Mesenchymal stem cell (in vitro differentiated cells and primary cell): ENCODE measurements at regions not wholly inside any gene's neighbourhood (a gene's known extent, or its start where the extent isn't known, plus 50 kb on each side); places are given as distances from the start of the nearest gene placed in this dataset.

Experiments used
- DNase-seq: peaks from one replicate; pipeline ENCODE4 v3.0.0-alpha.2; 2013
- H2AFZ ChIP-seq: one replicate; pipeline ENCODE4 v1.6.1; 2013; ENCODE audit warnings: low read depth, mild to moderate bottlenecking, control low read depth, inconsistent platforms, low read length, moderate library complexity
- H2AK5ac ChIP-seq: 2 replicates; pipeline ENCODE4 v1.6.1; 2013; ENCODE audit warnings: low read length, moderate library complexity, mild to moderate bottlenecking, inconsistent platforms; ENCODE audit not compliant: severe bottlenecking
- H2BK120ac ChIP-seq: one replicate; pipeline ENCODE4 v1.6.1; 2013; ENCODE audit warnings: low read depth, mild to moderate bottlenecking, inconsistent platforms, low read length, moderate library complexity
- H2BK12ac ChIP-seq, 2 experiments: one replicate each; pipeline ENCODE4 v1.6.1; 2013; ENCODE audit warnings: inconsistent platforms in 2 of 2, low read length in 2 of 2, mild to moderate bottlenecking in 2 of 2, moderate library complexity in 2 of 2, control low read depth in 1 of 2
- H2BK15ac ChIP-seq: one replicate; pipeline ENCODE4 v1.6.1; 2013; ENCODE audit warnings: mild to moderate bottlenecking, low read depth, inconsistent platforms; ENCODE audit not compliant: poor library complexity, severe bottlenecking
- H2BK5ac ChIP-seq: 2 replicates; pipeline ENCODE4 v1.6.1; 2013; ENCODE audit warnings: low read depth, mild to moderate bottlenecking, low read length, control low read depth, inconsistent platforms; ENCODE audit not compliant: poor library complexity, severe bottlenecking
- H3K14ac ChIP-seq, 2 experiments: one replicate each; pipeline ENCODE4 v1.6.1; 2013; ENCODE audit warnings: inconsistent platforms in 2 of 2, low read length in 2 of 2, control low read depth in 1 of 2, mild to moderate bottlenecking in 1 of 2, moderate library complexity in 1 of 2
- H3K18ac ChIP-seq, 2 experiments: one replicate each; pipeline ENCODE4 v1.6.1; 2013; ENCODE audit warnings: inconsistent platforms in 2 of 2, low read length in 2 of 2, control low read depth in 1 of 2, low read depth in 1 of 2, mild to moderate bottlenecking in 1 of 2
- H3K23ac ChIP-seq, 2 experiments: one replicate each; pipeline ENCODE4 v1.6.1; 2013; ENCODE audit warnings: inconsistent platforms in 2 of 2, low read length in 2 of 2, mild to moderate bottlenecking in 2 of 2, moderate library complexity in 2 of 2, control low read depth in 1 of 2
- H3K27ac ChIP-seq: 2 replicates; pipeline ENCODE4 v1.5.1; 2013; ENCODE audit warnings: mild to moderate bottlenecking, moderate library complexity, low read length, control low read depth, inconsistent platforms; ENCODE audit not compliant: poor library complexity, severe bottlenecking
- H3K27me3 ChIP-seq, 2 experiments: 2 replicates each; pipeline versions ENCODE4 v1.6.1 to v1.7.0; 2013; ENCODE audit warnings: low read length in 2 of 2, mild to moderate bottlenecking in 2 of 2, moderate library complexity in 2 of 2, control low read depth in 1 of 2, inconsistent platforms in 1 of 2; ENCODE audit not compliant: control insufficient read depth in 1 of 2, insufficient read depth in 1 of 2
- H3K36me3 ChIP-seq, 2 experiments: 2 replicates each; pipeline versions ENCODE4 v1.6.1 to v1.7.0; 2013; ENCODE audit warnings: low read length in 2 of 2, control low read depth in 1 of 2, inconsistent platforms in 1 of 2, low read depth in 1 of 2, mild to moderate bottlenecking in 1 of 2; ENCODE audit not compliant: insufficient read depth in 2 of 2, control insufficient read depth in 1 of 2
- H3K4ac ChIP-seq, 2 experiments: one replicate each; pipeline ENCODE4 v1.6.1; 2013; ENCODE audit warnings: inconsistent platforms in 2 of 2, low read length in 2 of 2, mild to moderate bottlenecking in 2 of 2, moderate library complexity in 2 of 2, control low read depth in 1 of 2, low read depth in 1 of 2
- H3K4me1 ChIP-seq: 2 replicates; pipeline ENCODE4 v1.6.1; 2013; ENCODE audit warnings: low read depth, low read length, control low read depth; ENCODE audit not compliant: control insufficient read depth, insufficient read depth
- H3K4me2 ChIP-seq: 2 replicates; pipeline ENCODE4 v1.6.1; 2013; ENCODE audit warnings: low read length, mild to moderate bottlenecking, inconsistent platforms; ENCODE audit not compliant: poor library complexity, severe bottlenecking
- H3K4me3 ChIP-seq, 2 experiments: 2 replicates each; pipeline versions ENCODE4 v1.5.1 to v1.7.0; 2013; ENCODE audit warnings: low read length in 2 of 2, mild to moderate bottlenecking in 2 of 2, control low read depth in 1 of 2, low read depth in 1 of 2; ENCODE audit not compliant: insufficient read depth in 1 of 2
- H3K79me1 ChIP-seq: replicated peaks from 2 replicates; pipeline ENCODE4 v1.6.1; 2013; ENCODE audit warnings: mild to moderate bottlenecking, control low read depth, low read length, inconsistent platforms; ENCODE audit not compliant: poor library complexity, severe bottlenecking
- H3K9ac ChIP-seq: 2 replicates; pipeline ENCODE4 v1.7.0; 2013; ENCODE audit warnings: mild to moderate bottlenecking, low read length, moderate library complexity
- H3K9me3 ChIP-seq: 2 replicates; pipeline ENCODE4 v1.7.0; 2013; ENCODE audit warnings: mild to moderate bottlenecking, low read length; ENCODE audit not compliant: control insufficient read depth
- H4K8ac ChIP-seq: one replicate; pipeline ENCODE4 v1.6.1; 2013; ENCODE audit warnings: inconsistent platforms, mild to moderate bottlenecking, low read length, moderate library complexity
- H4K91ac ChIP-seq: one replicate; pipeline ENCODE4 v1.6.1; 2013; ENCODE audit warnings: mild to moderate bottlenecking, low read length, inconsistent platforms
- WGBS: methylation state at CpG from one replicate; pipeline ENCODE4 v1.1.7; 2013; ENCODE audit warnings: mixed read lengths; 5-methylcytosine and 5-hydroxymethylcytosine counted together

DNA sequence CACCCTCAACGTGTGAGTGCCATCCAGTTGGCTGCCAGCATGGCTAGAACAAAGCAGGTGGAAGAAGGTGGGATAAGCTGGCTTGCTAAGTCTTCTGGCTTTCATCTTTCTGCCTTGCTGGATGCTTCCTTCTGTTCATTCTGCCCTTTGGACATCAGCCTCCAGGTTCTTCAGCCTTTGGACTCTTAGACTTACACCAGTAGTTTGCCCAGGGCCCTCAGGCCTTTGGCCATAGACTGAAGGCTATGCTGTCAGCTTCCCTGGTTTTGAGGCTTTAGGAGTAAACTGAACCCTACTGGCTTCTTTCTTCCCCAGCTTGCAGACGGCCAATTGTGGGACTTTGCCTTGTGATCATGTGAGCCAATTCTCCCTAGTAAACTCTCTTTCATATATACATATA is 155.0 kb upstream of the SERTAD2 start:
- peaks cover 7% of the 10 kb centered on the region for H3K4me1 ChIP-seq
- no peaks in the 10 kb centered on the region for H3K9me3 ChIP-seq
- no peak overlapping the region for H3K4me2 ChIP-seq
- H2BK120ac ChIP-seq, result no peak overlapping the region
- H4K91ac ChIP-seq, result no peak overlapping the region
- H3K4ac ChIP-seq, result peak overlapping the region in 1 of 2 experiments; percentile 48
- H2AFZ ChIP-seq, result no peak overlapping the region
- no peak overlapping the region for H3K18ac ChIP-seq
- no peak overlapping the region for H3K14ac ChIP-seq
- 63% methylated on average over 2 of the region's 2 CpGs for WGBS
- no peak for DNase-seq
- H3K27ac ChIP-seq, result no peak overlapping the region
- no peaks in the 10 kb centered on the region for H3K79me1 ChIP-seq
- no peaks in the 10 kb centered on the region for H3K27me3 ChIP-seq
- H2BK15ac ChIP-seq, result no peak overlapping the region
- H3K23ac ChIP-seq, result no peak overlapping the region
- H2BK5ac ChIP-seq, result no peak overlapping the region
- no peak overlapping the region for H3K4me3 ChIP-seq
- H4K8ac ChIP-seq, result no peak overlapping the region
- no peaks in the 10 kb centered on the region for H3K36me3 ChIP-seq
- H2AK5ac ChIP-seq, result peak overlapping the region; percentile 95
- H2BK12ac ChIP-seq, result peak overlapping the region; percentile 31 to 51
- no peak overlapping the region for H3K9ac ChIP-seq

DNA sequence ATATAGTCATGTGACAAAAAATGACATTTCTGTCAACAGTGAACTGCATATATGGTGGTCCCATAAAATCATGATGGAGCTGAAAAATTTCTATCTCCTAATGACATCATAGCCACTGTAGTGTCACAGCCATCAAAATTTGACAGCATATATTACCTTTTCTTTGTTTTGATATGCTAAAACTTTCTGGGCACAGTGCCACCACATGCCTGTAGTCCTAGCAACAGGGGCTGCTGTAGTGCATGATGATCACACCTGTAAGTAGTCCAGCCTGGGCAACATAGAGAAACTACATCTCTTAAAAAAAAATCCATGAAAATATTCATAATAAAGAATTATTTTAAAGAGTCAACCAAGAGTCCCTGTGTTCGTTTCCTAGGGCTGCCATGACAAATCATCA is 155.5 kb upstream of the SERTAD2 start:
- Histone ChIP-seq H2AFZ (no peak overlapping the region), H2BK12ac (no peak overlapping the region), H3K9ac (no peak overlapping the region), H3K4me3 (no peak overlapping the region), H3K79me1 (no peaks in the 10 kb centered on the region), H3K4ac (no peak overlapping the region), H2BK5ac (no peak overlapping the region), H3K18ac (no peak overlapping the region), H2AK5ac (no peak overlapping the region), H3K27me3 (no peaks in the 10 kb centered on the region), H2BK120ac (no peak overlapping the region), H2BK15ac (no peak overlapping the region), H3K36me3 (no peaks in the 10 kb centered on the region), H3K9me3 (no peaks in the 10 kb centered on the region), H3K4me1 (peaks cover 7% of the 10 kb centered on the region), H3K14ac (no peak overlapping the region), H3K4me2 (no peak overlapping the region), H3K27ac (no peak overlapping the region), H4K8ac (no peak overlapping the region), H4K91ac (no peak overlapping the region), H3K23ac (no peak overlapping the region)
- DNase-seq, result no peak
- WGBS, result 81% methylated on average over 1 of the region's 1 CpG

DNA sequence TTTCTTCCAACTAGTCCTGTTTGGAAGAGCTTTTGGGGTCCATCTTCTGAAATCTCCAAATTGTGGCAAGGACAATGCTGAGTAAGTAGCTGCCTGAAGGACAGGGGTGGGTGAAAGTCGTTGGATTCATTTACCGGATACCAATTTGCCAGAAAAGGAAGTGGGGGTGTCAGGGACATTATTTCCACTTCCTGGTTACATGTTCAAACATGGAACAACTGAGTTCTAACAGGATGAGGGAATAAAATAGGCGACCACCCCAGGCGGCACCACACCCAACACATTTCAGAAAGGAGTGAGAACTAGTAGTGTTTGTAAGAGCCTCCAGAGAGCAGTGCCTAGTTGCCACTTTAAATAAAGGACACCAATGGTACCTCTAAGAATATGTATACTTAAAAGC is 158.6 kb upstream of the SERTAD2 start:
- Histone ChIP-seq H3K79me1 (no peaks in the 10 kb centered on the region), H2AK5ac (no peak overlapping the region), H2BK120ac (no peak overlapping the region), H3K9me3 (no peaks in the 10 kb centered on the region), H3K18ac (peak overlapping the region in 1 of 2 experiments; percentile 30), H3K36me3 (no peaks in the 10 kb centered on the region), H3K9ac (no peak overlapping the region), H3K4me1 (peaks cover 4% of the 10 kb centered on the region), H3K27me3 (no peaks in the 10 kb centered on the region), H2AFZ (no peak overlapping the region), H2BK5ac (no peak overlapping the region), H4K91ac (no peak overlapping the region), H3K14ac (no peak overlapping the region), H3K4me3 (no peak overlapping the region), H2BK15ac (no peak overlapping the region), H3K4me2 (no peak overlapping the region), H4K8ac (no peak overlapping the region), H3K23ac (no peak overlapping the region), H2BK12ac (no peak overlapping the region), H3K4ac (no peak overlapping the region), H3K27ac (no peak overlapping the region)
- 51% methylated on average over 2 of the region's 4 CpGs for WGBS
- DNase-seq, result no peak

DNA sequence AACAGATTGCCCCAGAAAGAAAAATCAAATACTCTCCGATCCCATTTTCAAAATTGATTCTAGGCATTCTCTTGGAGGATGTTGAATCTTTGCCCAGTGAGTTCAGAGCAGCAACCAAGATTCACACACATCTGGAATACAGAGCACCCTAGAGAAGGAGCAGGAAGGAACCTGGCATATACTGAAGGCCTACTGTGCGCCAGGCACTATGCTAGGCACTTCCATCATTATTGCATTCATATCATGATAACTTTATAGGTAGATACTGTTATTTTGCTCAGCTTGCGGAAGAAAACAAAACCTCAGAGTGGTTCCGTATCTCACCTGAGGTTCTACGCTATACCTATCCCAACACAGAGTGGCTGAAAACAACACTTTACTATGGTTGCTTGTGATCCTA is 160.3 kb upstream of the SERTAD2 start:
- no peaks in the 10 kb centered on the region for H3K9me3 ChIP-seq
- no peaks in the 10 kb centered on the region for H3K79me1 ChIP-seq
- H3K18ac ChIP-seq, result no peak overlapping the region
- no peak overlapping the region for H4K91ac ChIP-seq
- H3K27me3 ChIP-seq, result no peaks in the 10 kb centered on the region
- no peak overlapping the region for H3K14ac ChIP-seq
- WGBS, result 93% methylated on average over 4 of the region's 5 CpGs
- no peak overlapping the region for H2AK5ac ChIP-seq
- no peak overlapping the region for H3K4me2 ChIP-seq
- no peak overlapping the region for H2BK5ac ChIP-seq
- no peaks in the 10 kb centered on the region for H3K36me3 ChIP-seq
- no peak overlapping the region for H4K8ac ChIP-seq
- H3K4me3 ChIP-seq, result no peak overlapping the region
- no peak overlapping the region for H3K27ac ChIP-seq
- H3K9ac ChIP-seq, result peak overlapping the region; percentile 19
- DNase-seq, result no peak
- no peak overlapping the region for H2AFZ ChIP-seq
- H2BK120ac ChIP-seq, result no peak overlapping the region
- H2BK15ac ChIP-seq, result no peak overlapping the region
- H3K23ac ChIP-seq, result no peak overlapping the region
- no peaks in the 10 kb centered on the region for H3K4me1 ChIP-seq
- H3K4ac ChIP-seq, result no peak overlapping the region
- no peak overlapping the region for H2BK12ac ChIP-seq
